ENCODE measurements at regions not wholly inside any gene's neighbourhood (a gene's known extent, or its start where the extent isn't known, plus 50 kb on each side); places are given as distances from the start of the nearest gene placed in this dataset.

DNA sequence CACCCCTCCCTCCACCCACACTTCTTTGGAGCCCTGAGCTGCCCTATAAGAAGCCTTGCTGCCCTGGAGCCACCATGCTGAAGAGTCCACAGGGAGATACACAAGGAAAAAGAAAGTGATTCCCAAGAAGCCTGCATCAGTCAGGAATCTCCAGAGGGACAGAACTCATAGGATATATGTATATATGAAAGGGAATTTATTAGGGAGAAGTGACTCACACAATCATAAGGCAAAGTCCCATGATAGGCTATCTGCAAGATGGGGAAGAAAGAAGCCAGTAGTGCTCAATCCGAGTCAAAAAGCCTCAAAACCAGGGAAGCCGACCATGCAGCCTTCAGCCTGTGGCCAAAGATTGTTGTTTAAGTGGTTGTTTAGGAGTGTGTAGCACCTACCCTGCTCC lies 87.9 kb downstream of the TMEM114 start:
- H3K23me2 ChIP-seq (ENCODE audit: low read depth, low read length), result no peaks in the 10 kb centered on the region
- 0 out of 7 replicates have a peak, but pooled peaks cover 0 to 4% (median 0%) of the 10 kb centered on the region in 4 experiments for H3K4me1 ChIP-seq (replicated peaks in 1 of 4; ENCODE audit: control insufficient read depth in 3 of 4, insufficient read depth in 4 of 4, low read length in 3 of 4)
- TF ChIP-seq NRF1 (IDR thresholded peaks at IDR 0.05; ENCODE audit: low read depth, low read length), result no peak
- TF ChIP-seq RNF2 (IDR thresholded peaks at IDR 0.05; ENCODE audit: borderline replicate concordance, low read depth, low read length, missing control alignments, poor library complexity, severe bottlenecking), result no peak
- TF ChIP-seq CTBP2 (IDR thresholded peaks at IDR 0.05; ENCODE audit: borderline replicate concordance, insufficient read depth, insufficient read length, low read length), result no peak
- no peak for TF ChIP-seq POLR2AphosphoS5 (IDR thresholded peaks at IDR 0.05; ENCODE audit: low read depth, low read length)
- TF ChIP-seq SP2 (IDR thresholded peaks at IDR 0.05; ENCODE audit: low read length), result no peak
- no peak for TF ChIP-seq TBP (IDR thresholded peaks at IDR 0.05; ENCODE audit: low read depth, low read length)
- TF ChIP-seq RFX5 (IDR thresholded peaks at IDR 0.05; ENCODE audit: borderline replicate concordance, low read depth, low read length), result no peak
- TF ChIP-seq ASH2L (IDR thresholded peaks at IDR 0.05; ENCODE audit: low read length), result no peak
- POLR2A ChIA-PET (ENCODE audit: partially characterized antibody), result no interaction called here
- no peak overlapping the region for H3K4me2 ChIP-seq (ENCODE audit: insufficient read depth in 1 of 2, low read depth in 2 of 2, low read length in 2 of 2)
- no peak overlapping the region for H4K91ac ChIP-seq (replicated peaks; ENCODE audit: insufficient read length, low read length)
- H3K36me3 ChIP-seq (ENCODE audit: control insufficient read depth in 2 of 4, insufficient read depth in 4 of 4, low read length in 3 of 4), result no peaks in the 10 kb centered on the region
- no peak for FAIRE-seq
- H3K56ac ChIP-seq (replicated peaks; ENCODE audit: insufficient read length, low read depth, low read length), result no peak overlapping the region
- peaks cover 0 to 24% (median 14%) of the 10 kb centered on the region in 4 experiments; a peak in 6 of 7 replicates for H3K27me3 ChIP-seq (replicated peaks in 1 of 4; ENCODE audit: control insufficient read depth in 3 of 4, extremely low read depth in 1 of 4, insufficient read depth in 3 of 4, low read length in 3 of 4)
- no peak overlapping the region for H3K14ac ChIP-seq (ENCODE audit: insufficient read length)
- no peak overlapping the region for H2AK5ac ChIP-seq (ENCODE audit: low read depth, low read length)
- H3K18ac ChIP-seq (ENCODE audit: extremely low read depth, low read length), result no peak overlapping the region
- no peak overlapping the region for H2BK5ac ChIP-seq (ENCODE audit: low read depth, low read length)
- no peaks in the 10 kb centered on the region for H3K79me2 ChIP-seq (ENCODE audit: control insufficient read depth in 1 of 2, insufficient read depth in 2 of 2, low read length in 2 of 2)
- no peak overlapping the region for H3K9ac ChIP-seq (replicated peaks in 1 of 4; ENCODE audit: extremely low read depth in 1 of 4, low read depth in 3 of 4, low read length in 3 of 4)
- no peak overlapping the region for H2BK15ac ChIP-seq (ENCODE audit: low read length)
- no peak overlapping the region for H3K23ac ChIP-seq (ENCODE audit: insufficient read length)
- no peak overlapping the region for H3K4ac ChIP-seq (replicated peaks; ENCODE audit: insufficient read length, low read depth, low read length)
- H4K20me1 ChIP-seq (replicated peaks in 1 of 2; ENCODE audit: control insufficient read depth in 1 of 2, insufficient read depth in 2 of 2, low read length in 2 of 2), result no peaks in the 10 kb centered on the region
- H2BK120ac ChIP-seq (replicated peaks; ENCODE audit: low read depth, low read length), result no peak overlapping the region
- no peak for DNase-seq (ENCODE audit: low read depth in 1 of 2, low spot score in 2 of 2)
- no peaks in the 10 kb centered on the region for H3K9me3 ChIP-seq (ENCODE audit: insufficient read depth in 2 of 2, low read depth in 1 of 2, low read length in 1 of 2)
- no peak overlapping the region for H2AFZ ChIP-seq (ENCODE audit: low read length)
- H3K27ac ChIP-seq (ENCODE audit: low read depth, low read length), result no peak overlapping the region
- WGBS, 2 experiments (ENCODE audit: extremely low coverage in 1 of 2, insufficient coverage in 1 of 2, insufficient read length in 1 of 2, insufficient replicate concordance in 2 of 2, low coverage in 1 of 2, low lambda C conversion rate in 2 of 2, missing lambda C conversion rate in 1 of 2), result 86% methylated on average over 2 of the region's 2 CpGs; no CpG with 5 or more reads in 1 of the 2 experiments
- no peak overlapping the region for H2BK20ac ChIP-seq (ENCODE audit: low read length)
- no peak overlapping the region for H2BK12ac ChIP-seq (ENCODE audit: low read depth, low read length)
- no peak overlapping the region for H4K8ac ChIP-seq (ENCODE audit: extremely low read depth, insufficient read depth, low read length)
- no peak overlapping the region for H4K5ac ChIP-seq (ENCODE audit: insufficient read length, low read depth, low read length)
- no peaks in the 10 kb centered on the region for H3K79me1 ChIP-seq (ENCODE audit: low read depth, low read length)
- no peak overlapping the region for H3K4me3 ChIP-seq (ENCODE audit: extremely low read depth in 1 of 4, insufficient read depth in 2 of 4, low read depth in 3 of 4, low read length in 4 of 4)
- CTCF ChIA-PET (ENCODE audit: partially characterized antibody), result interaction anchor here (0.8 to 1.6 kb wide), 2 partner anchors 14 to 152 kb away, joined by 3 to 4 read pairs; no protein-coding TSS in a partner anchor
